GM18907 (cell line): ENCODE measurements at regions not wholly inside any gene's neighbourhood (a gene's known extent, or its start where the extent isn't known, plus 50 kb on each side); places are given as distances from the start of the nearest gene placed in this dataset.
"Not testable (repeated sequence)": the region's sequence is repeated elsewhere in the genome, so short reads cannot be mapped to it uniquely, and the experiment has no call there.

Experiments
- ATAC-seq: cut with Tn5 transposase; IDR thresholded peaks from one replicate; pipeline ENCODE4 v1.9.1; 2021; ENCODE audit warnings: mild to moderate bottlenecking, moderate library complexity; ENCODE audit not compliant: unreplicated experiment

DNA sequence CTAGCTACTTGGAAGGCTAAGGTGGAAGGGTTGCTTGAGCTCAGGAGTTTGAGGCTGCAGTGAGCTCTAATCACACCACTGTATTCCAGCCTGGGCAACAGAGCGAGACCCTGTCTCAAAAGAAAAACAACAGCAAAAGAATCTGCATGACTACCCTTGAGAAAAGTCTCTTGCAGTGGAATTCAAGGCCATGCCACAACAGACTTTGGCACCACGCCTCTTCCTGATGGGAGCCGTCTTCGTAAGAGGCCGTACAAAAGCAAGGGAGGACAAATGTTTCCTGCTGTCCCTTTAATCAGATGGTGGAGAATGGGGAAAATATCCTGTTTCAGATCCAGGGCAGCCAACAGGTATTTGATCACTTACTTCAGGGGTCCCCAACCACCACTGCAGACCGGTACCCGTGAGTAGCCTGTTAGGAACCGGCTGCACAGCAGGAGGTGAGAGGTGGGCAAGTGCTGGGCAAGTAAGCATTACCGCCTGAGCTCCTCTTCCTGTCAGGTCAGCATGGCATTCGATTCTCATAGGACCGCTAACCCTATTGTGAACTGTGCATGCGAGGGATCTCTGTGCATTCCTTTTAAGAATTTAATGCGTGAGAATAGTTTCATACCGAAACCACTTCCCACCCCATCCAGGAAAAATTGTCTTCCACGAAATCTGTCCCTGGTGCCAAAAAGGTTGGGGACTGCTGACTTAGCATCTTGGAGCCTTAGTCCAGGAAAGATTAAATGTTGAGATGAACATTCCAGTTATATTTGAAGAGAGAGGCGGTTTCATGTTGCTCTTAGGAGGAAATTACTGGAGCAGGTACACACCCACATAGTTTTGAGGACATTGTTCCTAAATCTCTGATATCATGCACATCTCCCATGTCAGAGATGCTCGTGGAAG, 94.4 kb upstream of the XPO1 start:
- no peak for ATAC-seq

- ATAC-seq = no peak
Observed at GRCh38 chr2:61631321-61631720, 93.2 kb upstream of the XPO1 start.

DNA sequence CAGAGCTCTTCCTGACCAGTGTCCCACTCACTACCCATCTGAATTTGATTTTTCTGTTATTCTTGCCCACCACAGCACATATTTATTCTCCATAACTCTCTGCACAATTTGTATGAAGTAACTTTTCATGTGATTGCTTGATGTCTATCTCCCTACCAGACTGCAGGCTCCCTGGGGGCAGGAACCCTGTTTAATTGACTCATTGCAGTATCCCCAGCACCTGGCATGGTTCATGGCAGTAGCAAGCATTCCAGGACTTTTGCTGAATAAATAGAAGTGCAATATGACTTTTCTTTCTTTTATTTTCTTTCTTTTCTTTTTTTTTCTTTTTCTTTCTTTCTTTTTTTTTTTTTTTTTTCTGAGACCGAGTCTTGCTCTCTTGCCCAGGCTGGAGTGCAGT, 88.7 kb upstream of the XPO1 start:
- no peak for ATAC-seq

DNA sequence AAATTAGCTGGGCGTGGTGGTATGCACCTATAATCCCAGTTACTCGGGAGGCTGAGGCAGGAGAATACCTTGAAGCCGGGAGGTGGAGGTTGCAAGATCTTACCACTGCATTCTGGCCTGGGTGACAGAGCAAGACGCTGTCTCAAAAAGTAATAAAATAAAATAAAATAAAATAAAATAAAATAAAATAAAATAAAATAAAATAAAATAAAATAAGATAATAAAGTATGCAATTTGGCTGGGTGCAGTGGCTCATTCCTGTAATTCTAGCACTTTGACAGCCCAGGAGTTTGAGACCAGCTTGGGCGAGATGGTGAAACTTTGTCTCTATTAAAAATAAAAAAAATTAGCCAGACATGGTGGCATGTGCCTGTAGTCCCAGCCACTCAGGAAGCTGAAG, 85.6 kb upstream of the XPO1 start:
- ATAC-seq = no peak

DNA sequence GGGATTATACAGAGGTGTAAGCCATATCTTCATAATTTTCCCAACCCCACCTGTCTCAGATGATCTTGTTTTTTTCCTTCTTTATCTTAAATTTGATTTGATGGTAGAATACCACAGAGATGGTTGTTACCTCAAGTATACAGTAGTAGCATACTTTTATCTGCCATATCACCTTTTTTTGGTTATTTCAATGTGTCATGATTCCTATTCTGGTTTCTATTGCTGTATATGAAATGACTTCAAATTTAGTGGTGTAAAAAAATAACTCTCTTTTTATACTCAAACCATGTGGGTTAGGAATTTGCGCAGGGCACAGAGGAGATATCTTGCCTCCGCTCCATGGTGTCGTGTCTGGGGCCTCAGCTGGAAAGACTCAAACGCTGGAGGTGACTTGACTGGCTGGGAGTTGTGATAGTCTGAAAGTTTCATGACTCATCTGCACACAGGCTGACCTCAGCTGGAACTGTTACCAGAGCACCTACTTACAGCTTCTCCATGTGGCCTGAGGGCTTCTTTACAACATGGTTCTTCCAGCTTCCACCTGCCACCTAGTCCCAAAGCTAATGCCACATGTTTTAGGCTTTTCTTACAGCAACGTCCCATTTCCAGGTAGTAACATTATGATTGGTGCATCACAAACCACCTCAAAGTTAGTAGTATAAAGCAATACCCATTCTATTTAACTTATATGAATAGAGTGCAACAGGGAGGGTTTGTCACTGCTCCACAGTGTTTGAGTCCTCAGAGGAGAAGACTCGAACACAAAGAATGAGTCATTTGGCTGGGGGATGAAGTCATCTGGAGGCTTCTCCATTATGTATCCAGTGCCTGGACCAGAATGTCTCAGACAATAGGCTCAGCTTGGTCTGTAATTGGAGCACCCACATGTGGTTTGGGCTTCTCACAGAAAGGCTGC, 82.3 kb upstream of the XPO1 start:
- no peak for ATAC-seq

DNA sequence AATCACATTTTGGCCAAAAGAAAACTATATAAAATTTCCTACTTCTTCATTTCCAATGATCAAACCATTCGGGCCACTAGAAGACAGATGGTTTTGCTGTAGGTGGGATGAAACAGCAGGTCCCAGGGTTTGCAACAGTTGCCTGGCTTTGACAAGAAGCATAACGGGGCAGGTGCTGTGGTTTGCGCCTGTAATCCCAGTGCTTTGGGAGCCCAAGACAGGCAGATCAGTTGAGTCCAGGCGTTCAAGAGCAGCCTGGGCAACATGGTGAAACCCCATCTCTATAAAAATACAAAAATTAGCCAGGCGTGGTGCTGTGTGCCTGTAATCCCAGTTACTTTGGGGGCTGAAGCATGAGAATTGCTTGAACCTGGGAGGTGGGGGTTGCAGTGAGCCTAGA, 81.4 kb upstream of the XPO1 start:
- ATAC-seq = no peak

GRCh38 chr2:61617610-61618009, 79.5 kb upstream of the XPO1 start:
- ATAC-seq = no peak

- no peak for ATAC-seq
Observed at GRCh38 chr2:61605245-61605644, 67.1 kb upstream of the XPO1 start.

DNA sequence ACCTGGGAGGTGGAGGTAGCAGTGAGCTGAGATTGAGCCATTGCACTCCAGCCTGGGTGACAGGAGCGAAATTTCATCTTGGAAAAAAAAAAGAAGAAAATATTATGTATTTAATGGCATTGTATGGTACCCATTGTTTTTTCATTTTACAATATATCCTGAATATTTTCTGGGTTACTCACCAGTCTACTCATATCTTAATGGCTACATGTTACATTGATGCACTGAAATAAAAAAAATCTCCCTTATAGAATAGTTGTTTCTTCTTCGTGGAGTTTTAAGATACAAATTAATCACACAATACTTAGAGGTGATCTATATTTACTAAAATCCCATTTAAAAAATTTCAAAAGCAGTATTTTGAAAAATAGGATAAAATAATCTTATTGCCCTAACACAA, 66.3 kb upstream of the XPO1 start:
- no peak for ATAC-seq

DNA sequence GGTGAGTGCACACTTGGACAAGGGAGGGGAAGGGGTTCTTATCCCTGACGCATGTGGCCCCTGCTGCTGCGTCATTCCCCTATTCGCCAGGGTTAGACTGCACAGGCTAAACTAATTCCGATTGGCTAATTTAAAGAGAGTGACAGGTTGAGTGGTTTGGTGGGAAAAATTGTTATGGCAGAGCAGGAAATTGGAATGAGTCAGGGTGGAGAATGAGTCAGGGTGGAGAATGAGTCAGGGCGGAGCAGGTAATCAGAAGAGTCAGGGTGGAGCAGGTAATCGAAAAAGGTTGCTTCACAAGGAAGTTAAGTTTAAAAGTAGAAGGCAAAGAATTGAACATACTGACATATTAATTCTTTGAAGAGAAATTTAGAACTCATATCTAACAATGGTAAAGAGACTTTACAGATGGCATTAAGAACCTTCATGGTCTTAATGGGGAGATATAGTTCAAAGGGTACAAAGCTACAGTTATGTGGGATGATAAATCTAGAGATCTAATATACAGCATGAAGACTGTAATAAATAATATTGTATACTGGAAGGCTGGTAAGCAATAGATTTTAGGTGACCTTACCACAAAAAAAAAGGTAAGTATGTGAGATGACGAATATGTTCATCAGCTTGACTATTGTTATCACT, 60.5 kb upstream of the XPO1 start:
- not testable (repeated sequence) for ATAC-seq

- ATAC-seq = no peak
Observed at GRCh38 chr2:61597300-61598289, 59.4 kb upstream of the XPO1 start.

DNA sequence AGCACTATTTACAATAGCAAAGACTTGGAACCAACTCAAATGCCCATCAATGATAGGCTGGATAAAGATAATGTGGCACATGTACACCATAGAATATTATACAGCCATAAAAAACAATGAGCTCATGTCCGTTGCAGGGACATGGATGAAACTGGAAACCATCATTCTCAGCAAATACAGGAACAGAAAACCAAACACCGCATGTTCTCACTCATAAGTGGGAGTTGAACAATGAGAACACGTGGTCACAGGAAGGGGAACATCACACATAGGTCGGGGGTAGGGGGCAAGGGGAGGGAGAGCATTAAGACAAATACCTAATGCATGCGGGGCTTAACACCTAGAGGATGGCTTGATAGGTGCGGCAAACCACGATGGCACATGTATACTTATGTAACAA, 56.0 kb upstream of the XPO1 start:
- ATAC-seq = not testable (repeated sequence)

GRCh38 chr2:61593648-61594047, 55.5 kb upstream of the XPO1 start:
- ATAC-seq = not testable (repeated sequence)

GRCh38 chr2:61590214-61590613, 52.1 kb upstream of the XPO1 start:
- no peak for ATAC-seq

DNA sequence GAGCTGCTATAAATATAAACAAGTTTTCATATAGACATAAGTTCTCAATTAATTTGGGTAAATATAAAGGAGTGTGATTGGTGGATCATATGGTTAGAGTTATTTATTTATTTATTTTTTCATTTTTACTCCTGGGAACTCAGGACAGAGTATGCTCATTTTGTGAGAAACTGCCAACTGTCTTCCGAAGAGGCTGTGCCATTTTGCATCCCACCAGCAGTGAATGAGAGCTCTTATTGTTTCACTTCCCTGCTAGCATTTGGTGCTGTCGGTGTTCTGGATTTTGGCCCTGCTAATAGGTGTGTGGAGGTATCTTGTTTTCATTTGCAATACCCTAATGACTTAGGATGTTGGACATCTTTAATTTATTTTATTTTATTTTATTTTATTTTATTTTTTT, 50.4 kb upstream of the XPO1 start:
- no peak for ATAC-seq
